GM12892 (cell line): ENCODE measurements at regions not wholly inside any gene's neighbourhood (a gene's known extent, or its start where the extent isn't known, plus 50 kb on each side); places are given as distances from the start of the nearest gene placed in this dataset.

Experiments
- POLR2A ChIP-seq: IDR thresholded peaks from 2 replicates; pipeline ENCODE4 v1.6.1; 2011; ENCODE audit warnings: low read depth, low read length, control low read depth
- POLR2AphosphoS5 ChIP-seq: IDR thresholded peaks from 2 replicates; pipeline ENCODE4 v1.6.1; 2011; ENCODE audit warnings: low read depth, low read length, control low read depth
- TAF1 ChIP-seq: IDR thresholded peaks from 2 replicates; pipeline ENCODE4 v1.6.1; 2011; ENCODE audit warnings: low read depth, mild to moderate bottlenecking, control low read depth, low read length, borderline replicate concordance

GRCh38 chr11:33532257-33532656 lies 168.4 kb downstream of the C11orf91 start:
- TF ChIP-seq POLR2A: no peak
- TF ChIP-seq POLR2AphosphoS5: no peak
- TF ChIP-seq TAF1: no peak
